Prostate gland (tissue), 2 donors: ENCODE measurements at regions not wholly inside any gene's neighbourhood (a gene's known extent, or its start where the extent isn't known, plus 50 kb on each side); places are given as distances from the start of the nearest gene placed in this dataset.

Experiments
- DNase-seq: peaks from one replicate; pipeline ENCODE4 v3.0.0-alpha.2; 2019; ENCODE audit warnings: low spot score
- H3K27ac ChIP-seq, 2 donors: fragments of 200-600 bp; sonication (generic); 2 replicates each; pipeline ENCODE4 v1.5.1; 2017 to 2019
- H3K27me3 ChIP-seq: fragments of 200-600 bp; sonication (generic); replicated peaks from 2 replicates; pipeline ENCODE4 v1.5.1; 2019; ENCODE audit not compliant: insufficient read depth
- H3K36me3 ChIP-seq, 2 donors: fragments of 200-600 bp; sonication (generic); 1 replicate in 1 of 2; 2 replicates in 1 of 2; pipeline versions ENCODE4 v1.5.1 to v1.8.1; 2017 to 2019
- H3K4me1 ChIP-seq: fragments of 200-600 bp; sonication (generic); replicated peaks from 2 replicates; pipeline ENCODE4 v1.5.1; 2019
- H3K4me3 ChIP-seq, 2 donors: fragments of 200-600 bp; sonication (generic); 2 replicates each; pipeline ENCODE4 v1.5.1; 2017 to 2019
- H3K9me3 ChIP-seq: fragments of 200-600 bp; sonication (generic); 2 replicates; pipeline ENCODE4 v1.5.1; 2017
- CTCF ChIP-seq, 4 experiments: fragments of 200-600 bp in 2 of 4; fragments of 450-650 bp in 2 of 4; sonication (generic) in 2 of 4; IDR thresholded peaks; 1 replicate in 3 of 4; 2 replicates in 1 of 4; pipeline ENCODE4 v1.5.1; 2016 to 2019; ENCODE audit warnings: antibody characterized with exemption in 4 of 4, mild to moderate bottlenecking in 2 of 4, moderate library complexity in 2 of 4
- POLR2A ChIP-seq: fragments of 450-650 bp; IDR thresholded peaks from one replicate; pipeline ENCODE4 v1.6.1; 2016; ENCODE audit warnings: antibody characterized with exemption, mild to moderate bottlenecking
- POLR2AphosphoS5 ChIP-seq: sonication (generic); formaldehyde crosslinking; IDR thresholded peaks from one replicate; pipeline ENCODE4 v1.6.1; 2017; ENCODE audit warnings: antibody characterized with exemption
- WGBS: methylation state at CpG from one replicate; pipeline ENCODE4 v1.1.5; 2018; 5-methylcytosine and 5-hydroxymethylcytosine counted together
- intact Hi-C: fragments of 100-400 bp; cut with DNase I; formaldehyde crosslinking; loops from one replicate; pipeline ENCODE4 v1.14.2; 2022

GRCh38 chr7:55304018-55304762, 60.9 kb upstream of the LANCL2 start:
- Histone ChIP-seq H3K27me3 (no peaks in the 10 kb centered on the region), H3K4me3 (no peak overlapping the region), H3K4me1 (no peaks in the 10 kb centered on the region), H3K9me3 (no peaks in the 10 kb centered on the region), H3K36me3 (no peaks in the 10 kb centered on the region), H3K27ac (no peak overlapping the region)
- TF ChIP-seq CTCF (IDR thresholded peaks at IDR 0.05) (no peak), POLR2AphosphoS5 (no peak)
- intact Hi-C loops = no loop called here
- WGBS = 53% methylated on average over 4 of the region's 4 CpGs
- no peak for DNase-seq

- no peaks in the 10 kb centered on the region for H3K9me3 ChIP-seq
- TF ChIP-seq POLR2A = no peak
- TF ChIP-seq POLR2AphosphoS5 = no peak
- TF ChIP-seq CTCF (IDR thresholded peaks at IDR 0.05) = no peak
- DNase-seq = no peak
- 82% methylated on average over 1 of the region's 1 CpG for WGBS
- H3K4me3 ChIP-seq = no peak overlapping the region
- no peaks in the 10 kb centered on the region for H3K4me1 ChIP-seq
- H3K27ac ChIP-seq = no peak overlapping the region
- intact Hi-C loops = no loop called here
- H3K27me3 ChIP-seq = no peaks in the 10 kb centered on the region
- H3K36me3 ChIP-seq = no peaks in the 10 kb centered on the region
Measured at GRCh38 chr7:55305135-55305534, 60.0 kb upstream of the LANCL2 start.

- H3K36me3 ChIP-seq = no peaks in the 10 kb centered on the region
- no peaks in the 10 kb centered on the region for H3K9me3 ChIP-seq
- 60% methylated on average over 3 of the region's 3 CpGs for WGBS
- TF ChIP-seq POLR2AphosphoS5 = no peak
- no peak for TF ChIP-seq CTCF (IDR thresholded peaks at IDR 0.05)
- TF ChIP-seq POLR2A = no peak
- no peaks in the 10 kb centered on the region for H3K27me3 ChIP-seq
- no peak overlapping the region for H3K27ac ChIP-seq
- no peaks in the 10 kb centered on the region for H3K4me1 ChIP-seq
- intact Hi-C loops = no loop called here
- no peak overlapping the region for H3K4me3 ChIP-seq
- DNase-seq = no peak
Measured at GRCh38 chr7:55306331-55306730, 58.8 kb upstream of the LANCL2 start.

GRCh38 chr7:55307123-55307916, 57.8 kb upstream of the LANCL2 start:
- Histone ChIP-seq H3K27ac (no peak overlapping the region), H3K4me3 (no peak overlapping the region), H3K36me3 (no peaks in the 10 kb centered on the region), H3K4me1 (no peaks in the 10 kb centered on the region), H3K27me3 (no peaks in the 10 kb centered on the region), H3K9me3 (no peaks in the 10 kb centered on the region)
- no peak for TF ChIP-seq POLR2AphosphoS5
- intact Hi-C loops = no loop called here
- WGBS = 88% methylated on average over 4 of the region's 4 CpGs
- no peak for DNase-seq

DNA sequence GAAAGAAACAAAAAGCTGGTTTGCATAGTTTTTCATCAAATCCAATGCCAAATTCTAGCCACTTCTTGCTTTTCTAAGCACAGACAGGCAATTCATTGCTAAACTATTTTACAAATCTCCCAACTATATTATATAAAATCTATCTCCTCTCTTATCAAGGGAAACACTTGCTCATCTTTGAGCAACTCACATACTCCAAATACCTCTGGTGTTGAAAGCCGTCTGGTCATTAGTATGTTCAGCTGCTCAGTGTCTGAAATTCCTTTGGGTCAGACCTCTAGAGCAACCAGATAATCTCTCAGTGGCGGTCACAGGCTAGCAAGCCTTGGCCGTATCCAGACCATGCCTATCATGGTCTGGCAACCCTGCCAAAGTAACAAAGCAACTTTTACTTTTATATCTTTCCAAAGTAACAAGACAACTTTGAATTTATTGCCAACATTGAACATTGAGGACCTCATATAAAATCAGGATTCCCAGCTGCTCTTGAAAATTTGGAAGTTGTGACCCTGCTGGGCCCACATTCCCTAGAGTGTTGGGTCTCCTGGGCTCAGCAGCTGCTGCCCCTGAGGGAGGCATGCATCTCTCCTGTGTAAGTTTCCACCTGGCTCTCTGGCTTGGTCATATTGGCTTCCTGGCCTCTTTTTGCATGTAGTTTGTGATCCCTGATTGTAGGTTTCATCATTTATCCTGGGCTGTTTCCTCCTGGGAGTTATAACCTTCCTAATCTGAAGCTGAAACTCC, 56.8 kb upstream of the LANCL2 start:
- Histone ChIP-seq H3K9me3 (no peaks in the 10 kb centered on the region), H3K27me3 (no peaks in the 10 kb centered on the region), H3K27ac (no peak overlapping the region), H3K4me1 (no peaks in the 10 kb centered on the region), H3K4me3 (no peak overlapping the region), H3K36me3 (no peaks in the 10 kb centered on the region)
- no peak for TF ChIP-seq POLR2A
- TF ChIP-seq CTCF (IDR thresholded peaks at IDR 0.05) = no peak
- TF ChIP-seq POLR2AphosphoS5 = no peak
- no peak for DNase-seq
- 58% methylated on average over 3 of the region's 3 CpGs for WGBS
- intact Hi-C loops = no loop called here
